NCI-H82 treated with DMSO at 0.1 percent for 48 hours (cell line): ENCODE measurements at regions not wholly inside any gene's neighbourhood (a gene's known extent, or its start where the extent isn't known, plus 50 kb on each side); places are given as distances from the start of the nearest gene placed in this dataset.

Experiments used
- DNase-seq: peaks from one replicate; lab custom pipeline; 2025; ENCODE audit not compliant: unreplicated experiment; lab: John Stamatoyannopoulos, UW

DNA sequence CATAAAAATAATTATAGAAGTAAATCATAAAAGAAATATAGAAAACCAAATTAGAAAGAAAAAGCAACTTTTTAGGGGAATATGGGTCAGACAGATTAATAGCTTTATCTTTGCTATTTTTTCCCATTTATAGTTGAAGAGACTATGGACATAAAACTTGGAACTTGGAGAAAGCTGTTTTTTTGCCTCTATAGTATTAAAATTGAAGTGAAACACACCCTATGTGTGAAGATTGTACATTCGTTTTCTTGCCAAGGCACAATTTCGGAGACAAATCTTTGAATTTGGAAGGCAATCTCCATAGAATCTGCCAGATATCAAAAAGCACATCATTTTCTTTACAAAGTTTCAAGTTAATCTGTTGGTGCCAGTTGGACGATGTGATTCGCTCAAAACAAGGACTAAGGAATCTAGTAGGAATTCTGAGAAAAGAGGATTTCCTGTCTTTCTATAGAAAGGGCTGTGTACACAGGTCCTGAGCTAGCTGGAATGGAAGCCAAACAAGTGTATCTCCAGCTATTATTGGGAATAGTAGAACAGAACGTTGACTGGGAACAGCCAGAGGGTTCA lies 156.3 kb downstream of the SLC7A11 start:
- DNase-seq: no peak

GRCh38 chr4:138078751-138079520 lies 163.2 kb downstream of the SLC7A11 start:
- DNase-seq: no peak

DNA sequence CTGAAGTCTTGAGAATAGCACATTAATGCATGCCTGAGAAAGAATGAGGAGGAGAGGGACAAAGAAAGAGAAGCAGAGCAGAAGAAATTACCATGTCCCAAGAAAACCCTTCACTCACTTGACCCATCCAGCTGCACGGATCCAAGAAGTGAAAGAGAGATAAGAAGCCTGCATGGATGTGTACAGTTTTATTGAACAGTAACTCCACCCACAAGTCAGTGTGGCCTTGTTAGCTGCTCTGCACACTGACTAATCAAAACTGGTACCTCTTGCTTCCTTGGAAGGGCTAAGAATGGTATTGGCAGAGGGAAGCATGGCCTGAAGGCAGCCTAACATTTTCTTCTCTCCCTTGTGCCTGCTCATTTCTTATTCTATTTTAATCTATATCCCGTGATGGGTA lies 163.9 kb downstream of the SLC7A11 start:
- DNase-seq: no peak

- DNase-seq: no peak
Observed at GRCh38 chr4:138076561-138076960, 165.6 kb downstream of the SLC7A11 start.

DNA sequence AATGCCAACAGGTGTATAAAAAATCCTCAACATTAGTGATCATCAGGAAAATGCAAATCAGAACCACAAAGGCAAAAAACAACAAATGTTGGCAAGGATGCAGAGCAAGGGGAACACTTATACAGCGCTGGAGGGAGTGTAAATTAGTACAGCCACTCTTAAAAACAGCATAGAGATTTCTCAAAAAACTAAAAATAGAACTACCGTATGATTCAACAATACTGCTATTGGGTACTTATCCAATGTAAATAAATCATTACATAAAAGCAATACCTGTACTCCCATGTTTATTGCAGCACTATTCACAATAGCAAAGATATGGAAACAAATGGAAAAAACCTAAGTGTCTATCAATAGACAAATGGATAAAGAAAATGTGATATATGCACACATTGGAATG lies 171.3 kb downstream of the SLC7A11 start:
- DNase-seq: no peak

- no peak for DNase-seq
Observed at GRCh38 chr4:138063581-138063980, 178.6 kb downstream of the SLC7A11 start.

GRCh38 chr4:138062929-138063328 lies 179.2 kb downstream of the SLC7A11 start:
- DNase-seq: no peak

DNA sequence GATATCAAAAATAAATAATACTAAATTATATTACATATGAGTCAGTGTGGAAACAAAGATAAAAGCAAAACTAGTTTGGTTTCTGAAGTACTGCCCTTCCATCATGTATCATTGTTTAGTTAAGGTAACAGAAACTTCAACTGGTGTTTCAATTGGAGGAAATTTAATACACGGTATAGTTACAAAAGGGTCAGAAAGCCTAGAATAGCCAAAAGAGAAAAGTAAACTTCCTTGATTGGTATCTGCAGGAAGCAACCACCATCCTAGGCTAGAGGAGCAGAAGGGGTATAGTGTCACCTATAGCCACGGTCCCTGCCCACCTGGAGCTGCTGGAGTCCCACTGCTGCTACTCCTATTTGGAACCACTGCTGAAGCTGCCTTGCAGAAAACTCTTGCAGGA lies 185.6 kb downstream of the SLC7A11 start:
- no peak for DNase-seq

GRCh38 chr4:138055890-138056289 lies 186.3 kb downstream of the SLC7A11 start:
- no peak for DNase-seq

DNA sequence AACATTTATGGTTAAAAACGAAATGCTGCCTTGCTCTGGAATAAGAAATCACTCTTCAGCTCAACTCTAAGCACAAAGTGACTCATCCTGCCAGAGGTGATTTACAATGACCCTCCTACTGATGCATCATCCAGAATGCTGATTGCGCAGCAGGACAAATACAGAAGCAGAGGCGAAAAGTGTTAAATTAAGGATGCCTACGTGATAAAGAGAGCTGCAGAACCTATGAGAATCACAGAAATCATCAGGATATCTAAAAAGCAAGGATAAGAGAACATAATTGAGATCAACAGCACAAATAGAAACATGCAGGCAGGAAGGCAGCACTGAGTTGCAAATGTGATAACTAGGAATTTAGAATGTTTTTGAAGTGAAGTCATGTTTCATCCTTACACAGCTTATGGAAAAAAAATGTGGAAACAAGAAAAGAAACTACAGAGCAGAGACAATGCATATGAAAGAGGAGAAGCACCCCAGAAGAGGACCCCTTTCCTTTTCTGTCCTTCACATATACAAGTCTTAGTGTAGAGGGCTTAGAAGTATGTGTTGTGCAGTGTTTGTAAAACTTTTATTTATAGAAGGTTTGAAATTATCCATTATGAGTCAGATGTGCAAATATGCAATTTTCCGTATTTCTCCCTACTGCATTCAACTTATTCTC lies 188.4 kb downstream of the SLC7A11 start:
- no peak for DNase-seq

DNA sequence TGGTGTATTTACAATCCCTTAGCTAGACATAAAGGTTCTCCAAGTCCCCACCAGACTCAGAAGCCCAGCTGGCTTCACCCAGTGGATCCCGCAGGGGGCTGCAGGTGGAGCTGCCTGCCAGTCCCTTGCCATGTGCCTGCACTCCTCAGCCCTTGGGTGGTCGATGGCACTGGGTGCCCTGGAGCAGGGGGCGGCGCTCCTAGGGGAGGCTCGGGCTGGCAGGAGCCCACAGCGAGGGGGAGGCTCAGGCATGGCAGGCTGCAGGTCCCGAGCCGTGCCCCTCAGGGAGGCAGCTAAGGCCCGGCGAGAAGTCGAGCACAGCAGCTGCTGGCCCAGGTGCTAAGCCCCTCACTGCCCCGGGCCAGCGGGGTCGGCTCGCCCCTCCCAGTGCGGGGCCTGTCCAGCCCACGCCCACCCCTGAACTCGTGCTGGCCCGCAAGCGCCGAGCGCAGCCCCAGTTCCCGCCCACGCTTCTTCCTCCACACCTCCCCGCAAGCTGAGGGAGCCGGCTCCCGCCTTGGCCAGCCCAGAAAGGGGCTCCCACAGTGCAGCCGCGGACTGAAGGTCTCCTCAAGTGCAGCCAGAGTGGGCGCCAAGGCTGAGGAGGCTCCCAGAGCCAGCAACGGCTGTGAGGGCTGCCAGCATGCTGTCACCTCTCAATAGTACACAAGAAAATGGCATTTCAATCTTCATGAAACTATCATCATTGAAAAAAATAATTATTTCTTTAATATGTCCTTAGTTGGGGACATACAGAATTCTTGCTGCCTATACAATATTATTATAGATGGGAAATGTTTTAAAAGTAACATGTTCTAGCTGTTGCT lies 189.1 kb downstream of the SLC7A11 start:
- no peak for DNase-seq

DNA sequence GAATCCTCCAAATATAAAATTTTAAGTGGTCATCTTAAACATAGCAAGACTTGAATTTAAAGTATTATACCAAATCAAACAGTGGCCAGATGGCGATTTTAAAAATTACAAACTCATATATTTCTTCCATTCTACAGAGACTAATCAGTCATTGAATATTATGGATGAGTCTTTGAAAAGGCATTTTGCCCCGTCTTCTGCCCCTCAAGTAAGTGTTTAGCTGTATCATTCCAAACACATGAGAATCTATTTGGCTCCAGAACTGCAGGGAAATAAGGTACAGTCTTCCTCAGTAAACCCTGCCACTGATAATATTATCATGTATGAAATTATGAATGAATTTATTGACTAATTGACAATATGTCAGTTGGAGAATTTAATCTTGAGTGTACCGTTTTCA lies 191.0 kb downstream of the SLC7A11 start:
- DNase-seq: no peak

DNA sequence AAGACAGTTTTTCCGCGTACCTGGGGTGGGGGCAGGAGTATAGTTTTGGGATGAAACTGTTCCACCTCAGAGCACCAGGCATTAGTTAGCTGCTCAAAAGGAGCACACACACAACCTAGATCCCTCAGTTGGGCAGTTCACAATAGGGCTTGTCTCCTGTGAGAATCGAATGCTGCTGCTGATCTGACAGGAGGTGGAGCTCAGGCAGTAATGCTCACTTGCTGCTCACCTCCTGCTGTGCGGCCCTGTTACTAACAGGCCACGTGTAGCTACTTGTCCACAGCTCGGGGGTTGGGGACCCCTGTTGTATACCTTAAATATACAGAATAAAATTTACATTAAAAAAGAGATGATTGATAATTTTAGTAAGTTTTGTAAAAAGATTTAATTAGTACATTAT lies 191.5 kb downstream of the SLC7A11 start:
- DNase-seq: no peak

DNA sequence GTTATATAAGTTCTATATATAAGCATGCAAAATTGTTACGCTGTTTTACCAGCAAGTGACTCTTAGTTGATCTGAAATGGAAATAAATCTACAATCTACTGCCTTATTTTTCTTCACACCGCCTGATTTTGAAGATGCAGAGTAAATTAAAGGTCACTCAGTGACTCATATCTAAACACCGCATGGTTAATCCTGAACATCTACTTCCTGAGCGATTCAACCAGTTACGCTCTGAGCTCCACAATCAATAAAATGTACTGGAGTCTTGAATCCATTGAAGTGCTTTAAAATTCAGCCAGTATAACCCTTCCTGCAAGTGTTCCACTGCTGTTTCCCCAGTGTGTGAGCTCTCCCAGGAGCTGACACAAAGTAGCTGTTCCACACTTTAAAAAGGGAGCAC lies 192.8 kb downstream of the SLC7A11 start:
- DNase-seq: no peak

- no peak for DNase-seq
Observed at GRCh38 chr4:138047290-138047689, 194.9 kb downstream of the SLC7A11 start.

DNA sequence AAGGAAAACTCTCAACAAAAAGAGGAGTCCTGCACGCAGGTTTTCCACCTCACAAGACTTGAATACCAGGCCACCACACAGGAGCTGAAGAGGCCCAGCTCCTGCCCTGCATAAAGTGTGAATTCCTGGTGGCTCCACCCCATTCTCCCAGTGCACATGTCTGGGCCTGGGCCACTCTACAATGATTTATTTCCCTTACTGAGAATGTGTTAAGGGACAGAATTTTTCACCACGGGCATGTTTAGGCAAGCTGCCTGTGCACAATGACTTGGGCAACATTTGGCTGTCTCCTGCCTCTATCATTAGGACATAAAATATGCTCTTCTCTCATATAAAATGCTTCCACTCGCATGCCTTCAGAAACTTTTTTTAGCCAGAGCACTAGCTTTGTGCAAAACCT lies 197.1 kb downstream of the SLC7A11 start:
- no peak for DNase-seq

DNA sequence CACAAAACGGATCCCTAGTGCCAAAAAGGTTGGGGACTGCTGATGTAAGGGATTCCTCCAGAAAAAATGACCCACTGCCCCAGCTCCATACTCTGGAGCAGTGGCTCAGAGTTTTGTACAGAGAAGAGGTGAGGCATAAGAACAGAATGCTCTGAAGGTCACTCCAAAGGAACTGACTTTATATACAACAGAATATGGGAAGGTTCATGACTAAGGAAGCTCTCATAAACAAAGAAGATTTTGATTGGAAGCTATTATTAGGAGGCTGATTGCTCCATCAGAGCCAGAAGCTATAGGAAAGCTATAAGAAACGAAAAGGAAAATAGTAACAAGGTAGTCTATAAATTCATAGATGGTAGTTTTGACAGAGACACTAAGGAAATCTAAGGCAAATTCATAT lies 203.1 kb downstream of the SLC7A11 start:
- no peak for DNase-seq

DNA sequence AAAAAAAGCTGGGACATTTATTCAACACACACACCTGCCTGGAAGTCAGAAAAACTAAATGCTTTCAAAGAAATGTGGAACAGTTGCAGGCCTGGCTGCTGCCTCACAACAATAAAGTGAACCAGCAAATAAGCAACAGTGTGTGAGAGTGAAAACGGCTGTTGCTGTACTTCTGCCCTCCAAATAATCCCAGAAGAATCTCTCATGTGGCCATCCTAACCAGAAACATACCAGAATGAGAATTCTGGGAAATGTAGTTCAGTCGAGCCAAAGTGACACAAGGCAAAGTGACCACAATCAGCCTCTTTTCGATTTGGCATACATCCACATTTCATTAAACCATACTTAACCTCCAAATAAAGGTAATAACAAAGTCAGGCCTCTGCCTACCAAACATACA lies 204.5 kb downstream of the SLC7A11 start:
- DNase-seq: no peak

DNA sequence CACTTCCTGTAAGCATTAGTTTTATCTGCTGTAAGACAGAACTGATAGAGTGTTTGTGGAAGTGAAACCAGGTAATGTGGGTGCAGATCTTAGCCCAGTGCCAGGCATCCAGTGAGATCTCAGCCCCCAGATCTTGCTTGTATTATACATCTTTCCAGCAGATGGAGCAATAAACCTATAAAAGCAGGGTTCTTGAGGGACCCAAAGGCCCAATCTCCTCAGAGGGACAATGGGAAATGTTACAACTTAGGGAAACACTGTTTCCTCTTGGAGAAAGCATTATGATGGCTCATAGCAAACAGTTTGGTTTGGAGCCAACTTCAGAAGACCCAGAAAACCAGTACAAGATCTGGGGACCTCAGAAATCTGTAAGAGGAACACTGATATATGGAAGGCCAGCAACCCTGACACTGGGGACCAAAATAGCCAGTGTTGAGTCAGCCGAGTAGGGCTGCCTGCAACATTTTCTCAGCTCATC lies 206.3 kb downstream of the SLC7A11 start:
- DNase-seq: peak; percentile 4

- no peak for DNase-seq
Observed at GRCh38 chr4:138034871-138035270, 207.3 kb downstream of the SLC7A11 start.

GRCh38 chr4:138032222-138032621 lies 209.9 kb downstream of the SLC7A11 start:
- DNase-seq: no peak
